Erythroblast (primary cell): ENCODE measurements at regions not wholly inside any gene's neighbourhood (a gene's known extent, or its start where the extent isn't known, plus 50 kb on each side); places are given as distances from the start of the nearest gene placed in this dataset.

Experiments
- GATA1 ChIP-seq: IDR thresholded peaks from 2 replicates; pipeline ENCODE4 v1.6.1; 2011; ENCODE audit warnings: low read depth, mild to moderate bottlenecking, control low read depth, low read length, moderate library complexity
- POLR2A ChIP-seq: IDR thresholded peaks from 2 replicates; pipeline ENCODE4 v1.6.1; 2011; ENCODE audit warnings: mild to moderate bottlenecking, low read length

GRCh38 chr4:79528241-79528706 lies 120.2 kb upstream of the GK2 start:
- TF ChIP-seq POLR2A (no peak), GATA1 (no peak)
